H1 (cell line): ENCODE measurements at regions not wholly inside any gene's neighbourhood (a gene's known extent, or its start where the extent isn't known, plus 50 kb on each side); places are given as distances from the start of the nearest gene placed in this dataset.

ENCODE experiments used
- KDM4A ChIP-seq: IDR thresholded peaks from one replicate; pipeline ENCODE4 v1.7.1; 2012; ENCODE audit warnings: low read depth, mild to moderate bottlenecking, moderate library complexity, low read length, inconsistent platforms; ENCODE audit not compliant: severe bottlenecking
- KDM5A ChIP-seq: fragments of 200-600 bp; IDR thresholded peaks from 2 replicates; pipeline ENCODE4 v1.7.1; 2012; ENCODE audit warnings: mild to moderate bottlenecking, low read length, inconsistent platforms, mixed read lengths
- NRF1 ChIP-seq: IDR thresholded peaks from 2 replicates; pipeline ENCODE4 v1.6.1; 2011; ENCODE audit warnings: mild to moderate bottlenecking, low read depth, low read length, improper control_type of control experiment

DNA sequence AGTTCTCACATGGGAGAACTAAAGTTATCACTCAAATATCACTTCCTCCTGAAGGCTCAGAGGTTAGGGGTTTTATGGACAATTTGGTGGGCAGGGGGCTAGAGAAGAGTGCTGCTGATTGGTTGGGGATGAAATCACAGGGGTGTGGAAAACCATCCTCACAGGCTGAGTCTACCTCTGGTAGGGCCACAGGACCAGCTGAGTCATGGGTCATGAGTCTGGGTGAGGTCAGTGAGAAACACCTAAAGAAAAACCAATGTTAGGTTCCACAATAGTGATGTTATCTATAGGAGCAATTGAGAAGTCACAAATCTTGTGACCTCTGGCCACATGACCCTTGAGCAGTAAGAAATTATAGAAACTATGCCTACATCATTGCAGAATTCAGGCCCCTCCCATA lies 203.3 kb upstream of the TARS1 start (continued):
- no peak for TF ChIP-seq KDM5A
- no peak for TF ChIP-seq KDM4A
- TF ChIP-seq NRF1, result no peak
